Vagina (tissue), 2 donors: ENCODE measurements at regions not wholly inside any gene's neighbourhood (a gene's known extent, or its start where the extent isn't known, plus 50 kb on each side); places are given as distances from the start of the nearest gene placed in this dataset.
"Not testable (repeated sequence)": the region's sequence is repeated elsewhere in the genome, so short reads cannot be mapped to it uniquely, and the experiment has no call there.

Experiments used
- DNase-seq, 2 donors: peaks; one replicate each; pipeline ENCODE4 v3.0.0-alpha.2; 2017; ENCODE audit errors: extremely low spot score in 2 of 2
- H3K27ac ChIP-seq: fragments of 200-600 bp; sonication (generic); one replicate; pipeline ENCODE4 v1.5.1; 2019
- H3K27me3 ChIP-seq: fragments of 200-600 bp; sonication (generic); one replicate; pipeline ENCODE4 v1.5.1; 2019
- H3K36me3 ChIP-seq, 2 donors: fragments of 200-600 bp; sonication (generic); one replicate each; pipeline ENCODE4 v1.5.1; 2017 to 2019
- H3K4me1 ChIP-seq: fragments of 200-600 bp; sonication (generic); one replicate; pipeline ENCODE4 v1.5.1; 2019
- H3K4me3 ChIP-seq, 2 donors: fragments of 200-600 bp; sonication (generic); 1 replicate in 1 of 2; 2 replicates in 1 of 2; pipeline ENCODE4 v1.5.1; 2016 to 2019
- H3K9me3 ChIP-seq: fragments of 200-600 bp; sonication (generic); one replicate; pipeline ENCODE4 v1.5.1; 2019
- POLR2A ChIP-seq, 2 donors: fragments of 450-650 bp; IDR thresholded peaks; one replicate each; pipeline ENCODE4 v1.6.1; 2017; ENCODE audit warnings: antibody characterized with exemption in 2 of 2, mild to moderate bottlenecking in 2 of 2, moderate library complexity in 2 of 2
- POLR2AphosphoS5 ChIP-seq, 2 donors: sonication (generic); formaldehyde crosslinking; IDR thresholded peaks; one replicate each; pipeline ENCODE4 v1.9.0; 2017; ENCODE audit warnings: antibody characterized with exemption in 2 of 2, mild to moderate bottlenecking in 2 of 2, low read depth in 1 of 2; ENCODE audit not compliant: insufficient read depth in 1 of 2
- intact Hi-C: fragments of 100-400 bp; cut with DNase I; formaldehyde crosslinking; loops from one replicate; pipeline ENCODE4 v1.15.1; 2023
- TF ChIP-seq, protein P1 (sequence below), 3 experiments: fragments of 450-650 bp in 2 of 3; fragments of 200-600 bp in 1 of 3; sonication (generic) in 1 of 3; IDR thresholded peaks; one replicate each; pipeline ENCODE4 v1.5.1; 2017 to 2019; ENCODE audit warnings: antibody characterized with exemption in 3 of 3, mild to moderate bottlenecking in 2 of 3, moderate library complexity in 2 of 3

DNA sequence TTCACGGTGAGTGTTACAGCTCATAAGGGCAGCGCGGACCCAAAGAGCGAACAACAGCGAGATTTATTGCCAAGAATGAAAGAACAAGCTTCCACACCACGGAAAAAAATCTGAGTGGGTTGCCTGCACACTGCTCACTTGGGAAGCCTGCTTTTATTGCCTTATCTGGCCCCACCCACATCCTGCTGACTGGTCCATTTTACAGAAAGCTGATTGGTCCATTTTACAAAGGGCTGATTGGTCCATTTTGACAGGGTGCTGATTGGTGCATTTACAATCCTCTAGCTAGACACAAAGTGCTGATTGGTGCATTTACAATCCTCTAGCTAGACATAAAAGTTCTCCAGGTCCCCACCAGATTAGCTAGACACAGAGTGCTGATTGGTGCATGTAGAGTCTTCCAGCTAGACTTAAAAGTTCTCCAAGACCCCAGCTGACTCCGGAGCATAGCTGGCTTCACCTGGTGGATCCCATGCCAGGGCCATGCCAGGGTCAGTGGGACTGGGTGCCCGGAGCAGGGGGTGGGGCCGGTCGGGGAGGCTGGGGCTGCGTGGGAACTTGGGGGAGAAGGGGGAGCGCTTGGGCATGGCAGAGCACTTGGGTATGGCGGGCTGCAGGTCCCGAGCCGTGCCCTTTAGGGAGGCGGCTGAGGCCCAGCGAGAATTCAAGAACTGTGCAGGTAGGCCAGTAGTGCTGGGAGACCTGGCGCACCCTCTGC lies 75.4 kb upstream of the ATP1A1 start:
- intact Hi-C loops = no loop called here
- H3K36me3 ChIP-seq = no peaks in the 10 kb centered on the region
- no peak overlapping the region for H3K27ac ChIP-seq
- TF ChIP-seq, protein P1, sequence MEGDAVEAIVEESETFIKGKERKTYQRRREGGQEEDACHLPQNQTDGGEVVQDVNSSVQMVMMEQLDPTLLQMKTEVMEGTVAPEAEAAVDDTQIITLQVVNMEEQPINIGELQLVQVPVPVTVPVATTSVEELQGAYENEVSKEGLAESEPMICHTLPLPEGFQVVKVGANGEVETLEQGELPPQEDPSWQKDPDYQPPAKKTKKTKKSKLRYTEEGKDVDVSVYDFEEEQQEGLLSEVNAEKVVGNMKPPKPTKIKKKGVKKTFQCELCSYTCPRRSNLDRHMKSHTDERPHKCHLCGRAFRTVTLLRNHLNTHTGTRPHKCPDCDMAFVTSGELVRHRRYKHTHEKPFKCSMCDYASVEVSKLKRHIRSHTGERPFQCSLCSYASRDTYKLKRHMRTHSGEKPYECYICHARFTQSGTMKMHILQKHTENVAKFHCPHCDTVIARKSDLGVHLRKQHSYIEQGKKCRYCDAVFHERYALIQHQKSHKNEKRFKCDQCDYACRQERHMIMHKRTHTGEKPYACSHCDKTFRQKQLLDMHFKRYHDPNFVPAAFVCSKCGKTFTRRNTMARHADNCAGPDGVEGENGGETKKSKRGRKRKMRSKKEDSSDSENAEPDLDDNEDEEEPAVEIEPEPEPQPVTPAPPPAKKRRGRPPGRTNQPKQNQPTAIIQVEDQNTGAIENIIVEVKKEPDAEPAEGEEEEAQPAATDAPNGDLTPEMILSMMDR (IDR thresholded peaks at IDR 0.05) = no peak
- no peak for TF ChIP-seq POLR2AphosphoS5 (IDR thresholded peaks at IDR 0.05; ENCODE audit: insufficient read depth in 1 of 2, low read depth in 1 of 2)
- TF ChIP-seq POLR2A (IDR thresholded peaks at IDR 0.05) = no peak
- H3K27me3 ChIP-seq = no peaks in the 10 kb centered on the region
- no peak for DNase-seq
- H3K9me3 ChIP-seq = no peaks in the 10 kb centered on the region
- no peaks in the 10 kb centered on the region for H3K4me1 ChIP-seq
- H3K4me3 ChIP-seq = no peak overlapping the region

DNA sequence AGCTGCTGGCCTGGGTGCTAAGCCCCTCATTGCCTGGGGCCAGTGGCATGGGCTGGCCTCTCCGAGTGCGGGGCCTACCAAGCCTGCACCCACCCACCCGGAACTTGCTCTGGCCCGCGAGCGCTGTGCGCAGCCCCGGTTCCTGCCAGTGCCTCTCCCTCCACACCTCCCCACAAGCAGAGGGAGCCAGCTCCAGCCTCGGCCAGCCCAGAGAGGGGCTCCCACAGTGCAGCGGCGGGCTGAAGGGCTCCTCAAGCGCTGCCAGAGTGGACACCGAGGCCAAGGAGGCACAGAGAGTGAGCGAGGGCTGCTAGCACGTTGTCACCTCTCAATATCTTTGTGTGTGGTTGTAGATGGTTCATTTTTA lies 74.8 kb upstream of the ATP1A1 start:
- DNase-seq, intact Hi-C loops, H3K4me1 ChIP-seq, H3K27me3 ChIP-seq, H3K4me3 ChIP-seq, H3K36me3 ChIP-seq, H3K27ac ChIP-seq, H3K9me3 ChIP-seq: not testable (repeated sequence)

DNA sequence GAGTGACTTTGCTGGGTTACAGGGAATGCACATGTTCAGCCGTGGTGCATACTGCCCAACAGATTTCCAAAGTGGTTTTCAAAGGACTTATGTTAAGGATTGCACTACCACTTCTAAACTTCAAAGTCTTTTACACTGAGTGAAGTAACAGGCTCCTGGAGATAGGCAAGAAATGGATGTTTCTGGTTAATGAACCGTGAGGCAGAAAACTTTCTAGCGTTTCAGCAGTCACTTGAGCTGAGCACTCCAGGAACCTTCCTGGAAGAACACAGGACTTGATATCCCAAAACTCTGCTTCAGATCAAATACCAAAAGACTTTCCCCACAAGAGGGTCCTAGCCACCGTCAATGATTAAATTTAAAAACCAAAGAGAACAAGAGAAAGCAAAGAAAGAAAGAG lies 74.3 kb upstream of the ATP1A1 start:
- Histone ChIP-seq H3K36me3 (no peaks in the 10 kb centered on the region), H3K4me1 (no peaks in the 10 kb centered on the region), H3K9me3 (no peaks in the 10 kb centered on the region), H3K4me3 (no peak overlapping the region), H3K27me3 (no peaks in the 10 kb centered on the region), H3K27ac (no peak overlapping the region)
- DNase-seq = no peak
- intact Hi-C loops = no loop called here
- TF ChIP-seq POLR2AphosphoS5 (IDR thresholded peaks at IDR 0.05; ENCODE audit: insufficient read depth in 1 of 2, low read depth in 1 of 2) = no peak
- TF ChIP-seq POLR2A (IDR thresholded peaks at IDR 0.05) = no peak
- TF ChIP-seq, protein P1 (IDR thresholded peaks at IDR 0.05) = no peak

DNA sequence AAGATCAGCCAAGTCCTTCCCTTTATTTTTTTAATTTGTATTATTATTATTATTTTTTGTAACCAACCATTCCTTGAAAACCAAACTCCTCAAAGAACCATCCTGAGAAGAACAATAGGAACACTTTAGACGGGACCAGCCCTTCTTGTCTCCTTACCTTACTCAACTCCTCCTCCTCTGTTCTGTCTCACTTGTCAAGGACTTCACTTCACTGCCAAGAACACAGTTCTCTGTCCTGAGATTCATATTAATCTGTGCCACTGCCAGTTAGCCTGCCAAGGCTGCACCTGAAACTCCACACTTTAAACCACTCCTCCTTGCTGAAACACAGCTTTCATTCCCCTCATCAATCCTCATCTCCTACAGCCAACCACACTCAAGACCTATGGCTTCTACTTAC lies 73.8 kb upstream of the ATP1A1 start:
- TF ChIP-seq, protein P1 (IDR thresholded peaks at IDR 0.05) = no peak
- no peak for TF ChIP-seq POLR2A (IDR thresholded peaks at IDR 0.05)
- TF ChIP-seq POLR2AphosphoS5 (IDR thresholded peaks at IDR 0.05; ENCODE audit: insufficient read depth in 1 of 2, low read depth in 1 of 2) = no peak
- no peaks in the 10 kb centered on the region for H3K27me3 ChIP-seq
- H3K4me1 ChIP-seq = no peaks in the 10 kb centered on the region
- no peak overlapping the region for H3K4me3 ChIP-seq
- no peak overlapping the region for H3K27ac ChIP-seq
- DNase-seq = no peak
- intact Hi-C loops = no loop called here
- H3K36me3 ChIP-seq = no peaks in the 10 kb centered on the region
- H3K9me3 ChIP-seq = no peaks in the 10 kb centered on the region

DNA sequence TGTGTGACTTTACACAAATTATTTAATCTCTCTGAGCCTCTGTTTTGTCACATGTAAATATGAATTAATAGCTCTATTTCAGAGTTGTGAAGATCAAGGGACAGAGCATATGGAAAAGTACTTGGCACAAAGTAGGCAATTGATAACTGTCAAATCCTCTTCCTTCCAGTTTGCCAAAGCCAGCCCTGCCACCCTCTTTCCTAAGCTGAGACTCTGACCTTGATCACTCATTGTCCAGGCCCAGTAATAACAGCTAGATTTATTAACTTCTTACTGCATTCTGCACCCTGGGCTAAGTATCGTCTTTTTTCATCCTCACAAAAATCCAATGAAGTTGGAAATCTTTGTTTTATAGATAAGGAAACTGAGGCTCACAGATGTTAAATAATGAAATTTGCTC lies 70.8 kb upstream of the ATP1A1 start:
- intact Hi-C loops = no loop called here

DNA sequence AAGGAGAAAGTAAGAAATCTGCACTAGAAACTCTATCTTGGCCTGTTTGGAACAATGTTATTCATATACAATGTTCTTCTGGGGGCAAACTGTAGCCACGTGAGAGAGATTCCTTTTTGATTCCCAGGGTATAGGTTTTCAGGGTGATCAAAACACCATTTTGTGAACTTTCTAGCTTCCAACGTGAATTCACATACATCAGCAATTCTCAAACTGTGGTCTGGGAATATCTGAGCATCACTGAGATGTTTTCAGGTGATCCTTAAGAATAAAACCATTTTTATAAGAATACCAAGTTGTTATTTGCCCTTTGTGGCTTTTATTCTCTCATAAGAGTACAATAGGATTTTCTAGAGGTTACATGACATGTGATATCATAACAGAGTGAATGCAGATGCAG lies 66.9 kb upstream of the ATP1A1 start:
- Histone ChIP-seq H3K9me3 (no peaks in the 10 kb centered on the region), H3K27ac (no peak overlapping the region), H3K4me1 (peaks cover 10% of the 10 kb centered on the region), H3K4me3 (no peak overlapping the region), H3K27me3 (no peaks in the 10 kb centered on the region), H3K36me3 (no peaks in the 10 kb centered on the region)
- intact Hi-C loops = no loop called here
- no peak for DNase-seq
- TF ChIP-seq POLR2AphosphoS5 (IDR thresholded peaks at IDR 0.05; ENCODE audit: insufficient read depth in 1 of 2, low read depth in 1 of 2) (no peak), POLR2A (IDR thresholded peaks at IDR 0.05) (no peak)
- TF ChIP-seq, protein P1 (IDR thresholded peaks at IDR 0.05) = no peak

More for the DNA sequence above, 70.8 kb upstream of the ATP1A1 start:
- H3K27me3 ChIP-seq = no peaks in the 10 kb centered on the region
- no peaks in the 10 kb centered on the region for H3K9me3 ChIP-seq
- DNase-seq = no peak
- no peak overlapping the region for H3K4me3 ChIP-seq
- H3K27ac ChIP-seq = no peak overlapping the region
- TF ChIP-seq POLR2AphosphoS5 (IDR thresholded peaks at IDR 0.05; ENCODE audit: insufficient read depth in 1 of 2, low read depth in 1 of 2) = no peak
- no peaks in the 10 kb centered on the region for H3K4me1 ChIP-seq
- H3K36me3 ChIP-seq = no peaks in the 10 kb centered on the region
